GM12872 (cell line): ENCODE measurements at regions not wholly inside any gene's neighbourhood (a gene's known extent, or its start where the extent isn't known, plus 50 kb on each side); places are given as distances from the start of the nearest gene placed in this dataset.

Source experiments
- CTCF ChIP-seq: IDR thresholded peaks from 3 replicates; pipeline ENCODE4 v1.5.1; 2011; ENCODE audit warnings: low read depth, mild to moderate bottlenecking, low read length, moderate library complexity; ENCODE audit not compliant: insufficient read depth

GRCh38 chr6:149217466-149217888 lies 100.0 kb upstream of the TAB2 start:
- TF ChIP-seq CTCF = no peak

- TF ChIP-seq CTCF = no peak
Observed at GRCh38 chr6:149218471-149218870, 99.0 kb upstream of the TAB2 start.

GRCh38 chr6:149218915-149219314 lies 98.6 kb upstream of the TAB2 start:
- no peak for TF ChIP-seq CTCF

- TF ChIP-seq CTCF = no peak
Observed at GRCh38 chr6:149220882-149221773, 96.4 kb upstream of the TAB2 start.

- no peak for TF ChIP-seq CTCF
Observed at GRCh38 chr6:149221774-149222070, 95.8 kb upstream of the TAB2 start.

- no peak for TF ChIP-seq CTCF
Observed at GRCh38 chr6:149223120-149223903, 94.2 kb upstream of the TAB2 start.

GRCh38 chr6:149223904-149224351 lies 93.6 kb upstream of the TAB2 start:
- no peak for TF ChIP-seq CTCF
